AG04449 (cell line): ENCODE measurements at regions not wholly inside any gene's neighbourhood (a gene's known extent, or its start where the extent isn't known, plus 50 kb on each side); places are given as distances from the start of the nearest gene placed in this dataset.
A peak's percentile ranks its signal among the peaks of the same experiment; 100 is the strongest.
"Not testable (repeated sequence)": the region's sequence is repeated elsewhere in the genome, so short reads cannot be mapped to it uniquely, and the experiment has no call there.

Source experiments
- CTCF ChIA-PET: fragments of 350-600 bp; formaldehyde crosslinking; extraction: SDS; loops from one replicate; lab custom pipeline; 2021; ENCODE audit warnings: antibody characterized with exemption; lab: Yijun Ruan, JAX
- POLR2A ChIA-PET: fragments of 400-600, 350-600 bp; formaldehyde crosslinking; extraction: SDS; loops from one replicate; lab custom pipeline; 2020; ENCODE audit warnings: antibody characterized with exemption, inconsistent platforms; lab: Yijun Ruan, JAX
- DNase-seq: peaks from one replicate; pipeline ENCODE4 v3.0.0-alpha.2; 2010; ENCODE audit warnings: low read depth, low spot score
- H3K4me3 ChIP-seq: 2 replicates; pipeline ENCODE4 v1.5.1; 2011; ENCODE audit warnings: low read depth, mild to moderate bottlenecking, control low read depth, low read length
- TF ChIP-seq, protein P1 (sequence below): IDR thresholded peaks from one replicate; pipeline ENCODE4 v1.5.1; 2011; ENCODE audit warnings: mild to moderate bottlenecking, moderate library complexity, low read length, control low read depth, inconsistent platforms; ENCODE audit not compliant: insufficient read depth; ENCODE audit errors: missing control alignments

DNA sequence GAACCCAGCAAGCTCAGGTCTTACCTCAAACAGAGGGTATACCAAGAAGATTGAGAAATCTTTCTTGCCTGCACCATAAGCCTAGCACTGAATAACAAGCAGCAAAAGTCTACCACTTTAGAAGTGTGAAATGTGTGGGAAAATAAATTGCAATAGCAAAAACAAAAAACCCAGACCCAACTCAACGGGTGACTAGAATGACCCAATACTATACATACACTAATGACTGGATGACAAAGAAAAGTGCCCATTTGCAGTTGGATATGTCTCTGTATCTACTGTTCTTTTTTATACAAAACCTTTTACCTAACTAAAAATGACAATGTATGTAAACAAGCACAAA lies 950.6 kb downstream of the TRIB2 start:
- ChIA-PET CTCF (no interaction called here), POLR2A (no interaction called here)
- no peak for DNase-seq
- TF ChIP-seq, protein P1, sequence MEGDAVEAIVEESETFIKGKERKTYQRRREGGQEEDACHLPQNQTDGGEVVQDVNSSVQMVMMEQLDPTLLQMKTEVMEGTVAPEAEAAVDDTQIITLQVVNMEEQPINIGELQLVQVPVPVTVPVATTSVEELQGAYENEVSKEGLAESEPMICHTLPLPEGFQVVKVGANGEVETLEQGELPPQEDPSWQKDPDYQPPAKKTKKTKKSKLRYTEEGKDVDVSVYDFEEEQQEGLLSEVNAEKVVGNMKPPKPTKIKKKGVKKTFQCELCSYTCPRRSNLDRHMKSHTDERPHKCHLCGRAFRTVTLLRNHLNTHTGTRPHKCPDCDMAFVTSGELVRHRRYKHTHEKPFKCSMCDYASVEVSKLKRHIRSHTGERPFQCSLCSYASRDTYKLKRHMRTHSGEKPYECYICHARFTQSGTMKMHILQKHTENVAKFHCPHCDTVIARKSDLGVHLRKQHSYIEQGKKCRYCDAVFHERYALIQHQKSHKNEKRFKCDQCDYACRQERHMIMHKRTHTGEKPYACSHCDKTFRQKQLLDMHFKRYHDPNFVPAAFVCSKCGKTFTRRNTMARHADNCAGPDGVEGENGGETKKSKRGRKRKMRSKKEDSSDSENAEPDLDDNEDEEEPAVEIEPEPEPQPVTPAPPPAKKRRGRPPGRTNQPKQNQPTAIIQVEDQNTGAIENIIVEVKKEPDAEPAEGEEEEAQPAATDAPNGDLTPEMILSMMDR: no peak
- H3K4me3 ChIP-seq: no peak overlapping the region

DNA sequence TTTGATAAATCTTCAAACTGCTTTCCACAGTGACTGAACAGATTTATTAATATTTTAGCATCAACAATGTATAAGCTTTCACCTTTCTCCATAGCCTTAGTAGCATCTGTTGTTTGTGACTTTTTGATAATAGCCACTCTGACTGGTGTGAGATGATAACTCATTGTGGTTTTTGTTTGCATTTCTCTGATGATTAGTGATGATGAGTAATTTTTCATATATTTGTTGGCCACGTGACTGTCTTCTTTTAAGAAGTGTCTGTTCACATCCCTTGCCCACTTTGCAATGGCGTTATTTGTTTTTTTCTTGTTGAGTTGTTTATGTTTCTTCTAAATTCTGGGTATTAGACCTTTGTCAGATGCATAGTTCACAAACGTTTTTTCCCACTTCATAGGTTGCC lies 952.9 kb downstream of the TRIB2 start:
- no peak overlapping the region for H3K4me3 ChIP-seq
- ChIA-PET CTCF (no interaction called here), POLR2A (no interaction called here)
- TF ChIP-seq, protein P1: no peak
- DNase-seq: no peak

DNA sequence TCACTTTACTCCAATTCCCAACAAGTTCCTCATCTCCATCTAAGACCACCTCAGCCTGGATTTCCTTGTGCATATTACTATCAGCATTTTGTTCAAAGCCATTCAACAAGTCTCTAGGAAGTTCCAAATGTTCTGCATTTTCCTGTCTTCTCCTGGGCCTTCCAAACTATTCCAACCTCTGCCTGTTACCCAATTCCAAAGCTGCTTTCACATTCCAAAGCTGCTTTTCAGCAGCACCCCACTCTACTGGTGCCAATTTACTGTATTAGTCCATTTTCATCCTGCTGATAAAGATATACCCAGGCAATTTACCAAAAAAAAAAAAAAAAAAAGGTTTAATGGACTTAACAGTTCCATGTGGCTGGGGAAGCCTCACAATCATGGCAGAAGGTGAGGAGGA lies 957.1 kb downstream of the TRIB2 start:
- DNase-seq, POLR2A ChIA-PET, H3K4me3 ChIP-seq, CTCF ChIA-PET: not testable (repeated sequence)

DNA sequence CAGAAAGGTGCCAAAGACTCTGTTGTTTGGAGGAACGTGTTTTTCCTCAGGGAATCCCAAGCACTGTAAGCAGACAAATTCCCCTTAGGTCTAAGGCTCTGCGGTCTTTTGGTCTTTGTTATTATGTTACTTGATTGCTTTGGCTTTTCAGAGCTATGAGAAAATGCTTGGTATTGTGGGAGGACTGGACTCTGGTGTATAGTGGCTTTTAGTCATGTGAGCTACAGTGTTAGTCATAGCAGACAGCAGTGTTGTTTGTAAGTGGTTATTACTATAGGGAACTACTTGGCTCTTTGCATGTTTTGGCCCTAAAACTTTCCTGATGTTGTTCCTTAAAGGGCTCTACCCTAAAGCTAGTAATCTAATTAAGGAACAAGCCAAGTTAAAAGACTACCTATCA lies 956.2 kb upstream of the LRATD1 start:
- CTCF ChIA-PET: no interaction called here
- TF ChIP-seq, protein P1: no peak

DNA sequence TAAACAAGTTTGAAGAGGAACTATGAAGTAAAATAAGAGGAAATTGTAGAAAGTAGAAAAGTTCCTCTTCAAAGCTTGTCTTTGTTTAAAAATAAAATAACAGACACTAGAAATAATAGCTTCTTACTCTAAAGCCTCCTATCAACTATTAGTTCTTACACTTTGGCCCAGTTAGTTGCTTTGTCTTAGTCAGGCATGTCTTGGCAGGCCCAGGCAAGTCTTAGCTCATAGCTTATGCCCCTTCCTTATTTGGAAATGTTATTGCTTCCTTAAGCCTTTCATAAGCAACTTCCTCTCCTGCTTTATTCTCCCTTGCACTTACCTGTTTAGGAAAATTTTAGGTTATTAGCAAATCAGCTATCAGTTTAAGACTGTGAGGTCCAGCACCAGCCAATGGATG lies 950.6 kb upstream of the LRATD1 start:
- ChIA-PET CTCF (no interaction called here), POLR2A (no interaction called here)

More for the DNA sequence above, 956.2 kb upstream of the LRATD1 start:
- DNase-seq: peak; percentile 38
- no peak overlapping the region for H3K4me3 ChIP-seq
- POLR2A ChIA-PET: no interaction called here

DNA sequence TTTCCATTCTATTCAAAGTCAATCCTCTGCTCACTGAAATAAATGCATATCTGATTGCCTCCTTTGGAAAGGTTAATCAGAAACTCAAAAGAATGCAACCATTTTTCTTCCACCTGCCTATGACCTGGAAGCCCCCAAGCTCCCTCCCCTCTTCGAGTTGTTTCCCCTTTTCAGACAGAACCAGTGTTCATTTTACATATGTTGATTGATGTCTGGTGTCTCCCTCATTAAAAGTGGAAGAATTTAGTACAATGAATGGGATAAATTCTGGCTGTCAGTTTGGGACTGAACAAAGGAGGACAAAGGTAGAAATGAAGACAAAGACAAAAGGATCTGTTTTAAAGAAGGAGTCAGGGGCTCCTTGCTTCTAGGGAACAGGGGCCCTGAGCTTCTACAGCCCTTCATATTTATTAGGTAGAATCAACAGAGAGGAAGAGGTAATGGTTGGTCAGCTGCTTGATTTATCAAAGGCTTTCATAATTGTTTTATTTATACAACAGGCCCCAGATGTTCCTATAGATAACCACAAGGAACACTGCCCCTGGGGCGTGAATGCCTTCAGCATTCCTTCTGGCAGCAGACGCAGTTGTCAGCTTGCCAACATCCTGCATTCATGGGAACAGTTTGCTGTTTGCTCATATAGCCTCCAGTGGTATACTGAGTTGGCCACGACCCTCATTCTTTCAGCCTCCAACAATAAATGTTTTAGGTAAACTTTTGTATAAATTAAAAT lies 949.8 kb upstream of the LRATD1 start:
- TF ChIP-seq, protein P1: no peak
- ChIA-PET CTCF (no interaction called here), POLR2A (no interaction called here)
- H3K4me3 ChIP-seq: no peak overlapping the region
- DNase-seq: peak; percentile 5

More for the DNA sequence above, 950.6 kb upstream of the LRATD1 start:
- no peak for DNase-seq
- no peak overlapping the region for H3K4me3 ChIP-seq
- TF ChIP-seq, protein P1: no peak

DNA sequence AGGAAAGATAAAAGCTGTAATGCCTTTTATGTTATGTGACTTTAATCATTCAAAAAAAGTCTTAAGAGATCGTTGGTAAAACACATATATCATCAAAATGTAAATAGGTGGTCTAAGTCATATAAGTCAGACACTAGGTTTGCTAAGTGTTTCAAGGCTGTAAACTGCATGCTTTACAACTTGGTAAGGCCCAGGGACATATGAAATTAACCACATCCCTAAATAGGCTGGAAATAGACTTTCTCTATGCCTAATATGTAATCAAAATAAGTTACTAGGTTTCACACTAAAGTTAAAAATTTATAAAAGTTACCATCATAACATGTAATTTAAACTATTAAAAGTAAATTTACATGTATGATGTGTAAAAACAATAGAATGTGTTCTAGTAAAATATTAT lies 946.3 kb upstream of the LRATD1 start:
- no peak overlapping the region for H3K4me3 ChIP-seq
- POLR2A ChIA-PET: no interaction called here
- no peak for DNase-seq
- CTCF ChIA-PET: no interaction called here
- TF ChIP-seq, protein P1: no peak
